Colonic mucosa (tissue), 4 donors: ENCODE measurements at regions not wholly inside any gene's neighbourhood (a gene's known extent, or its start where the extent isn't known, plus 50 kb on each side); places are given as distances from the start of the nearest gene placed in this dataset.

Experiments
- DNase-seq: peaks from one replicate; pipeline ENCODE4 v3.0.0-alpha.2; 2020
- H3K27ac ChIP-seq: fragments of 200-600 bp; one replicate; pipeline ENCODE4 v1.8.0; 2021
- H3K27me3 ChIP-seq: fragments of 200-600 bp; one replicate; pipeline ENCODE4 v1.8.0; 2021
- H3K36me3 ChIP-seq: fragments of 200-600 bp; one replicate; pipeline ENCODE4 v1.8.0; 2021
- H3K4me1 ChIP-seq: fragments of 200-600 bp; one replicate; pipeline ENCODE4 v1.8.0; 2021; ENCODE audit warnings: mild to moderate bottlenecking
- H3K4me3 ChIP-seq: fragments of 200-600 bp; one replicate; pipeline ENCODE4 v1.8.0; 2021
- H3K9ac ChIP-seq, 2 donors: one replicate each; pipeline ENCODE4 v1.7.0; 2013; ENCODE audit warnings: control low read depth in 2 of 2, low read depth in 2 of 2, low read length in 2 of 2
- H3K9me3 ChIP-seq: fragments of 200-600 bp; one replicate; pipeline ENCODE4 v1.8.0; 2021
- CTCF ChIP-seq: fragments of 200-600 bp; IDR thresholded peaks from one replicate; pipeline ENCODE4 v1.8.0; 2022; ENCODE audit warnings: antibody characterized with exemption, mild to moderate bottlenecking
- intact Hi-C: fragments of 100-400 bp; cut with DNase I; formaldehyde crosslinking; loops from one replicate; pipeline ENCODE4 v1.14.1; 2022
- donor health status: healthy.
- donor health status: DM: no; HTN: no; CAD: no.
- donor health status: DM: no; HTN: no; CAD: no.

- no peak for DNase-seq
- intact Hi-C loops = no loop called here
- Histone ChIP-seq H3K9ac (no peak overlapping the region), H3K9me3 (no peaks in the 10 kb centered on the region), H3K27ac (no peak overlapping the region), H3K4me3 (no peak overlapping the region), H3K27me3 (no peaks in the 10 kb centered on the region), H3K4me1 (no peaks in the 10 kb centered on the region), H3K36me3 (no peaks in the 10 kb centered on the region)
- TF ChIP-seq CTCF = no peak
These were observed 79.8 kb upstream of the SPATS2L start for GRCh38 chr2:200226451-200227426.

- DNase-seq = no peak
- H3K4me3 ChIP-seq = no peak overlapping the region
- H3K4me1 ChIP-seq = no peaks in the 10 kb centered on the region
- no peaks in the 10 kb centered on the region for H3K9me3 ChIP-seq
- H3K27me3 ChIP-seq = no peaks in the 10 kb centered on the region
- intact Hi-C loops = no loop called here
- no peak overlapping the region for H3K27ac ChIP-seq
- H3K36me3 ChIP-seq = no peaks in the 10 kb centered on the region
- no peak for TF ChIP-seq CTCF
- H3K9ac ChIP-seq = no peak overlapping the region
These were observed 75.8 kb upstream of the SPATS2L start for GRCh38 chr2:200230716-200231115.

GRCh38 chr2:200235533-200235932 is 71.0 kb upstream of the SPATS2L start:
- no peak for DNase-seq
- Histone ChIP-seq H3K27me3 (no peaks in the 10 kb centered on the region), H3K36me3 (no peaks in the 10 kb centered on the region), H3K4me1 (no peaks in the 10 kb centered on the region), H3K27ac (no peak overlapping the region), H3K4me3 (no peak overlapping the region), H3K9me3 (no peaks in the 10 kb centered on the region), H3K9ac (no peak overlapping the region)
- intact Hi-C loops = no loop called here
- TF ChIP-seq CTCF = no peak

GRCh38 chr2:200239216-200239615 is 67.3 kb upstream of the SPATS2L start:
- intact Hi-C loops = no loop called here
- H3K4me3 ChIP-seq = no peak overlapping the region

GRCh38 chr2:200242570-200242969 is 63.9 kb upstream of the SPATS2L start:
- Histone ChIP-seq H3K4me3 (no peak overlapping the region), H3K36me3 (no peaks in the 10 kb centered on the region), H3K27ac (no peak overlapping the region), H3K9ac (no peak overlapping the region), H3K4me1 (no peaks in the 10 kb centered on the region), H3K9me3 (no peaks in the 10 kb centered on the region), H3K27me3 (no peaks in the 10 kb centered on the region)
- intact Hi-C loops = no loop called here
- no peak for TF ChIP-seq CTCF
- no peak for DNase-seq

More at GRCh38 chr2:200239216-200239615, 67.3 kb upstream of the SPATS2L start:
- Histone ChIP-seq H3K9ac (no peak overlapping the region), H3K36me3 (no peaks in the 10 kb centered on the region), H3K27ac (no peak overlapping the region), H3K4me1 (no peaks in the 10 kb centered on the region), H3K9me3 (no peaks in the 10 kb centered on the region), H3K27me3 (no peaks in the 10 kb centered on the region)
- TF ChIP-seq CTCF = no peak
- DNase-seq = no peak
